ENCODE measurements at regions not wholly inside any gene's neighbourhood (a gene's known extent, or its start where the extent isn't known, plus 50 kb on each side); places are given as distances from the start of the nearest gene placed in this dataset.

- Histone ChIP-seq H3K27me3 (no peaks in the 10 kb centered on the region), H3K4me3 (no peak overlapping the region), H3K9me3 (peaks cover 0 to 8% (median 0%) of the 10 kb centered on the region in 11 donors), H3K4me1 (peaks cover 0 to 4% (median 0%) of the 10 kb centered on the region in 9 donors), H3K36me3 (no peaks in the 10 kb centered on the region), H3K27ac (peak overlapping the region in 6 of 10 donors; percentile 29 to 60 (median 41))
- intact Hi-C loops (cut with DNase I) = no loop called here
- WGBS, 2 donors = 59 to 72% methylated on average over 3 of the region's 3 CpGs
- TF ChIP-seq CTCF (IDR thresholded peaks at IDR 0.05) = no peak
- DNase-seq (no peak), ATAC-seq (peak in 6 of 8 donors; percentile 44 to 67 (median 55))
Observed at GRCh38 chr3:151611419-151611818, 122.3 kb upstream of the AADACL2 start.

GRCh38 chr3:151609491-151609890 is 124.2 kb upstream of the AADACL2 start:
- TF ChIP-seq CTCF (IDR thresholded peaks at IDR 0.05) = no peak
- Histone ChIP-seq H3K4me3 (no peak overlapping the region), H3K4me1 (peaks cover 0 to 4% (median 0%) of the 10 kb centered on the region in 9 donors), H3K9me3 (peaks cover 0 to 8% (median 0%) of the 10 kb centered on the region in 11 donors), H3K27ac (no peak overlapping the region), H3K27me3 (no peaks in the 10 kb centered on the region), H3K36me3 (no peaks in the 10 kb centered on the region)
- WGBS, 2 donors = 94% methylated on average over 2 of the region's 2 CpGs
- DNase-seq (no peak), ATAC-seq (no peak)
- intact Hi-C loops (cut with DNase I) = no loop called here

GRCh38 chr3:151604891-151605290 is 128.8 kb upstream of the AADACL2 start:
- Histone ChIP-seq H3K36me3 (no peaks in the 10 kb centered on the region), H3K4me3 (no peak overlapping the region), H3K4me1 (peaks cover 0 to 4% (median 0%) of the 10 kb centered on the region in 9 donors), H3K27ac (no peak overlapping the region), H3K27me3 (no peaks in the 10 kb centered on the region), H3K9me3 (peaks cover 0 to 2% (median 0%) of the 10 kb centered on the region in 11 donors)
- TF ChIP-seq CTCF (IDR thresholded peaks at IDR 0.05) = no peak
- DNase-seq (no peak), ATAC-seq (no peak)
- WGBS, 2 donors = 81 to 94% methylated on average over 1 of the region's 1 CpG
- intact Hi-C loops (cut with DNase I) = no loop called here

DNA sequence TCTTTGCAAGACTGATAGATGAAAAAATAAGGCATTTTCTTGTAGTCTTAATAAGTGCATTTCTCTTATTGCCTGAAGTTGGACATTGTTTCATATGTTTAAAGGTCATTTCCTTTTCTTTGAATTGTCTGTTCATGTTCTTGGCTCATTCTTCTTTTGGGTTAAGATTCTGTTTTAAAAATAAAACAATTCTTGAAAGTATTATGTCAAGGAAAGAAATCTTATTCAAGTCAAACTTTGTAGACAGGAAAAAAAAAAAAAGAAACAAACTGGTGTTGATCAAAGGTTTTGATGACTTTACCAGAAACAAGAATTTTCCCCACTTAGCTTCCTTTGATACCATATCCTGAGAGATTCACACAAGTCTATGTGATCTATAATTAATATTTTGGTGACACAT is 132.9 kb upstream of the AADACL2 start:
- Histone ChIP-seq H3K9me3 (no peaks in the 10 kb centered on the region), H3K27me3 (no peaks in the 10 kb centered on the region), H3K36me3 (no peaks in the 10 kb centered on the region), H3K27ac (no peak overlapping the region), H3K4me3 (no peak overlapping the region), H3K4me1 (peaks cover 0 to 4% (median 0%) of the 10 kb centered on the region in 9 donors)
- no peak for ATAC-seq
- no peak for TF ChIP-seq CTCF (IDR thresholded peaks at IDR 0.05)
- no peak for DNase-seq
- intact Hi-C loops (cut with DNase I) = no loop called here
